ENCODE measurements at regions not wholly inside any gene's neighbourhood (a gene's known extent, or its start where the extent isn't known, plus 50 kb on each side); places are given as distances from the start of the nearest gene placed in this dataset.

GRCh38 chr9:28031521-28032267 is 458.4 kb upstream of the C9orf72 start:
- no peak for DNase-seq

DNA sequence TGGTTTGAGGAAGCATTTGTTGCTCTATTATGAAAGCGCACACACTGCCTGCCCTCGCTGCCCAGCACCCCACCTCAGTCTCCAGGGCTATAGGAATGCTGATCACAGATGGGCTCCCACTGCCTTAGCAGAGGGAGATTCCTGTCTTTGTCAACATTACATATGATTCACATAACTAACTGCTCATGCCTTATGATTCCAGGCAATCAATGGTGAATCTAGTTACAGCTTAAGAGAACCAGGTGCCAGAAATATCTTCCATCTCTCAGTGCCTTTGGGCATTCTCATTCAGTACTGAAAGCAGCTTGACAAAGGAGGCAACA is 458.9 kb upstream of the C9orf72 start:
- DNase-seq = no peak

DNA sequence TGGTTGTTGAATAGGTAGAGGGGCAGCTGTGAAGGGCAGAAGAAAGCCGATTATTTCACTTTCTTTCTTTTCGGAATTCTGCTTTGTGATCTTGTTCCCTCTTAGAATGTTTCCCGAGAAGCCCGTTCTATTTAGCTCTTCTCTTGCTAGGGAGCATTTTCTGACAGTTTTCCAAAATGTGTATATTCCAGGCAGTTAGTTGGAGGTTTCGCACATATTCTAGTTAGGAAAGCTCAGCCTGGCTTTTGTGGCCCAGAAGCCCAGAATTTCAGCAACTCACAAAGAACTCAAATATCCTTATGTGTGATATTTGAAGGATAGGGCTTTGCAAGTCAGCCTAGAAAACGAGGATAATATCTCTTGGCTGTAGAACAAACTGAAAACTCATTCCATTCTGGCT is 461.0 kb upstream of the C9orf72 start:
- DNase-seq = no peak

GRCh38 chr9:28037968-28038367 is 464.7 kb upstream of the C9orf72 start:
- no peak for DNase-seq

DNA sequence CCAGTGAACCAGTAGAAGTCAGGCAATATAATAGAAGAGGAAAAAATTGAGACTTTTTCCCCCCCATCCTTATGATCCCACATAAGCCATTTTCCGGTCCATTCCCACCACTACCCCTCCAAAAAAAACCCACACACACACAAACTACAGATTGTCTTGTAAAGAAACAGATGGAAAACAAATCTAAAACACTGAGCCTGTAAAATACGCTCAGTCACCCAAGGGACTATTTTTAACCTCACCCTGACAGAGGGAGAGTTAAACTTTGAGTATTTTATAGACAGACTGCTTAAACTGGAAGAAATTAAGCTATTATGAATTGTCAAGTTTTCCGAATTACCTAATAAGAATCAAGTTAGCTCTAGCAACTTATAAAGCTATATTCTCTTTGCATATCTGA is 471.8 kb upstream of the C9orf72 start:
- no peak for DNase-seq

GRCh38 chr9:28050046-28050445 is 476.8 kb upstream of the C9orf72 start:
- peak in 3 of 4 experiments; percentile 2 to 52 (median 39) for DNase-seq

DNA sequence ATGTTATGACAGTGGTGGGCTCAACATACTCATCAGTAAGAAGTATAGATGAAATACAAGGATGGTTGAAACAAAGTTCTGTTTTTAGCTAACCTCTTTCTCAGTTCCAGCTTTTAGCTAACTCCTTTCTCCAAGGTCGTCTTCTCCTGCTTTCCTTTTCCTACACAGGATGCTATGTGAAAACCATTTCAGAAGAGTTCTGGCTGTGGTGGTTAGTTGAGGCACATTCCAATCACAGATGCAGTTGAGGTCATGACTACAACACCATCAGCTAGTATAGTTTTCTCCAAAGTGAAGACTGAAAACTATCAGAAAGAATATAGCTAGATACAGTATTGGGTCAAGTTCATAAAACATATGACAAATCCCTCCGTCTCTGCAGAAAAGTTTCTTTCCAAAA is 477.7 kb upstream of the C9orf72 start:
- no peak for DNase-seq

DNA sequence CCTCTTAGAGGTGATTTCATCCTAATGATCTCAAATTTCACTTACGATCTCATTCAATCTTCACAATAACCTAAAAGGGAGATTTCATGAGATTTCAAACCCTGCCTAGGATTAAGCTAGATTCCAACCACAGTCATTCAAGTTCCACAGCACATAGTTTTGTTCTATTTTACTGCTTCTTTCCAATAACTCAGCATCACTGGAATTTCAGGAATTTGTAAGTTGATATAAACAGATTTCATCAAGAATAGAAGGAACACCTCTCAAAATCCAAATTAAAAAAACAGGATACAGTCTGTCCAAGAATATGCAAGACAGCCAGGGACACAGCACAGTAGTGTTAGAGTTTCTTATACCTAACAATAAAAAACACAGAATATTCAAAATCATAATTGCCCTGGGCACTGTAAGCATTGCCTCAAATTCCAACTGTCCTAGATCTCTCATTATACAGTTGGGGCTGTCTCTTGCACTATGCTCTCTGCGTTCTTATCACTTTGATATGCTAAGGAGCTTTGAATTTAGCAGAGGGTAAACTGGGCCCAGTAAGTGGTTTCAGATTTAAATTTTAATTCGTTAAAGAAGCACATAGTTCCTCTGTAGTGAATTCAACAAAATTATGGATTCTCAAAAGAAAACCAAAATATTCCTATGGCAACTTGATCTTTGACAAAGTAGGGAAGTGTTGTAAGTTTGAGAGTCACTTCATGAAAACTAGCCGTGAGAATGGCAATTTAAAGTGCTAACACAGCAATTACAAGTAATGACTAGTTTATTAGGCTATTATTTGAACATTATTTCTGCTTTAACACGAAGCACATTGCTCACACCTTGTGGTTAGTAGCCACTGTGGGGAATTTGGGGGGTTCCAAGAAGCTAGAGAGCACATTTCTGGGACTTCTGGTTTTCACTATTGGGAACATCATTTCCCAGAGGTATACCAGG is 478.6 kb upstream of the C9orf72 start:
- no peak for DNase-seq

DNA sequence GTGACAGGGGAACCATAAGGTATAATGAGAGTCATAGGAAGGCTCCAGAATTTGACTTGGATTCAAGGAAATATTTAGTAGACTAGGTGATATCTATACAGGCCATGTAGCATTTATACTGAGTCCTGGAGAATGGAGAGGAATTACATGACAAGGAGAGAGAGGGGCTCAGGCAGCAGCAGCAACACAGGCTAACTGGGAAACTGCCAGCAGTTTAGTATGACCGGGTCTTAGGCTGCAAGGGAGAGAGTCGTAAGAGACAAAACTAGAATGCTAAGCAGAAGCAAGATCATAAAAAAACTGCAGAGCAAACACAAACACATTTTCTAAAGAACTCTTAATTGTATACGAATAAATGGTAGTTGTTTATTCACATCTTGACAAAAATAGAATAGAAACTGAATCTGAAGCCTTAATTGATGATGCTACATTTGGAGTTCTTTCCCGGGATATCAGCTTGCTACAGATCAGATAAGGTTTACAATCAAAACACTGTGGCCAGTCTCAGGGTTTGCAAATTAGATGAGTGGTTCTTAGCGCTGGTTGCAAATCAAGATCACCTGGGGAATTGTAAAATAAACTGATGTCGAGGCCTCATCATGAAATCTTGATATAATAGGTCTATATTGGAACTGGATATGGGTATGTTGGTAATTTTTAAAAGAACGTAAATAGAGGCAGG is 480.0 kb upstream of the C9orf72 start:
- DNase-seq = no peak

DNA sequence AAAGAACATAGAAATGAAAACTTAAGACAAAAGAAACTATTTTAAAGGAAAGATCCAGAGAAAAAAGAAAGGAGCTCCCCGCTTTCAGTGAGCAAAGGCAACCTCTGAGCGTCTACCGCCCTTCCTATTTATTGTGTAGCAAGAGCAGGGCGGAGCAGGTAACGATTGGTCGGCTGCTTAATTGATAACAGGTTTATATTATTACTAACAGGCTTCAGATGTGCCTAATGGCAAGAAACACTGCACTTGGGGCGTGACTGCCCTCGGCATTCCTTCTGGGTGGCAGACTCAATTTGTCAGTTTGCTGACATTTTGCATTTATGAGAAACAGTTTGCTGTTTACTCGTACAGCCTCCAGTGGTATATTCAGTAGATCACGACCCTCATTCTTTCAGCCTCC is 482.7 kb upstream of the C9orf72 start:
- no peak for DNase-seq

GRCh38 chr9:28056466-28056865 is 483.2 kb upstream of the C9orf72 start:
- no peak for DNase-seq

DNA sequence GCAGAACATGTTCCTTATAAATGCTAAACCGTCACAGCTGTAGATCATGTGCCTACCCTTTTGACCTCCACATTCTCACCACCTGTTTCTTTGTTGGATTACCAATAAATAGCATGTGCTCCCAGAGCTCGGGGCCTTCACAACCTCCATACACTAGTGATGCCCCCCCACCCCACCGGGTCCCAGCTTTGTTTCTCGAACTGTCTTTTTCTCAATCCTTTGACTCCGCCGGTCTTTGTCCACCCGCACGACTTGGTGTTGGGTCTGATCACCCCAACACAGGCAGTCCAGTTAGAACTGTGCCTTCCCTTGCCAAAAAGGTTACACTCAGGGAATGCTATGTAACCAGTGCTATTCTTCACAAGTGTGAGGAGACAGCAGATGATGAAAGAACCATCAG is 485.9 kb upstream of the C9orf72 start:
- DNase-seq = no peak

DNA sequence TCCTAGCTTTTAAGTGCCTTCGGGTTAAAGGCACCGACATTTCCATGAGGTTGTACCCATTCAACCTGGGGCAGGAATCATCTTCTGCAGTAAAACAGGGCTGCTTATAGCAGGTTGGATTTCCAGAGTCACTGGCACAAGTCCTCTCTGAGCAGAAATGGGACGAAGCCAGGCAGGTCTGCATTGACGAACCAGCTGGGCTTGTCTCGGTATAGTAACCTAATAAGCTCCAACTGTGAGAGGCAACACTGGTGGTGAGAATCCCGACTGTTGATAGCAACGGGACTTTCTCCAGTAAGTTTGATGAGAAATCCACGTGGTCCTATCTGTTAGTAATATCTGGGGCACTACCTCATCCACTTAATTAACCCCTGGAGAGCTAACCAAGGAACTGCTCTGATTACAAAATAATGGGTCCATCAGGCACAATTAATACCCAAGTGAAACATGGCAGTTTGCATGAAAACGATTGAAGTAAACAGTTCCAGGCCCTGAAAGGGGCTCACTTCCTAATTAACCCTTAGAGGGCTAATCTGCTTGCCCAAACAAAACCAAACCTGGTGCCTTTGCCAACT is 491.0 kb upstream of the C9orf72 start:
- no peak for DNase-seq

DNA sequence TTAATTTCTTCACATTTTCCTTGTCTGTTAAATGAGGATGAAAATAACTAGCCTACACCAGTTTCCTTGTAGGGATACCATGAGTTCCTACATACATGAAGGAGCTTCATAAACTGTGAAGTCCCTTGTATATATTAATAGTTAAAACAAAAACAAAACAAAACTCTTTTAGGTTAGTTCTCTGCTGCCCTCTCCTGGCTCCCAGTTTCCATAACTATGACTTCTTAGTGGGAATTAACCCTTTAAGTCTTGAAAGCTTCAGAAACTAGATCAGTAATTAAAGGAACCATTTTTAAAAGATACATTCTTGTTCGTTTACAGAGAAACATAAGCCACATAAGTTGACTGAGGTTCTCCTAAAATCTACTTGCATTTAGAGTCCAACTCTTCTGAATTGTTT is 500.0 kb upstream of the C9orf72 start:
- peak; percentile 69 to 76 (median 74) for DNase-seq

GRCh38 chr9:28079677-28080076 is 506.4 kb upstream of the C9orf72 start:
- DNase-seq = no peak

DNA sequence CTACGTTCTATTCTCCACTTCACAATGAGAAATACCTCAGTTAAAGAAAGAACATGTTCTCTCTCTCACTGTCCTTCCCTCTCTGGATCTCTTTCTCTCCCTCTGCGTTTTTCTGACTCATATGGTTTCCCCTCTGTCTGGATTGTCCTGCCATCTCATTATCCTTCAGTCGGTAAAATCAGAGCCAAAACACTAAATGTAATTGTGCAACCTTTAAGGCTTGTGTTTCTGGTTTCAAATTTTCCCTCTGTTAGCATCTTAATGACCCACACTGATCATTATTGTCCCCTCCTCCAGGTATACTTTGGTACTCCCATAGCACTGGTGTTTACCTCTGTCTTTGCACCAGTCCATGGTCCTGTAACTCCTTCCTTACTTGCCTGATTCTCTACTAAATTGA is 509.4 kb upstream of the C9orf72 start:
- no peak for DNase-seq

DNA sequence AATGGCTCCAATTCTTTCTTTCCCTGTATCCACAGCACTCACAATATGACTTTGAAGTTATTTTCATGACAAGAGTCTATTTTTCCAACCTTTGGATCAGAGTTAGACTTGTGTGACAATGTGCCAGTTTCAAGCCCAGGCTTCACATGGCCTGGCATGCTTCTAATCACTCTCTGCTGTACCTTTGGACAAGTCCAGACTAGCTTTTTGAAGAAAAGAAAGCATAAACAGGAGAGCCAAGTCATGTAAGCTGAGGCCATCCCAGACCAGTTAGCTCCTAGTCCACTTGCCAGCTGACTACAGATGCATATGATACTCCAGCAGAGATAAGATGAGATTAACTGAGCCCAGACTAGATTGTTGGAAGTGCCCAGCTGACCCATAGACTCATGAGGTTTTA is 513.6 kb upstream of the C9orf72 start:
- DNase-seq = no peak

DNA sequence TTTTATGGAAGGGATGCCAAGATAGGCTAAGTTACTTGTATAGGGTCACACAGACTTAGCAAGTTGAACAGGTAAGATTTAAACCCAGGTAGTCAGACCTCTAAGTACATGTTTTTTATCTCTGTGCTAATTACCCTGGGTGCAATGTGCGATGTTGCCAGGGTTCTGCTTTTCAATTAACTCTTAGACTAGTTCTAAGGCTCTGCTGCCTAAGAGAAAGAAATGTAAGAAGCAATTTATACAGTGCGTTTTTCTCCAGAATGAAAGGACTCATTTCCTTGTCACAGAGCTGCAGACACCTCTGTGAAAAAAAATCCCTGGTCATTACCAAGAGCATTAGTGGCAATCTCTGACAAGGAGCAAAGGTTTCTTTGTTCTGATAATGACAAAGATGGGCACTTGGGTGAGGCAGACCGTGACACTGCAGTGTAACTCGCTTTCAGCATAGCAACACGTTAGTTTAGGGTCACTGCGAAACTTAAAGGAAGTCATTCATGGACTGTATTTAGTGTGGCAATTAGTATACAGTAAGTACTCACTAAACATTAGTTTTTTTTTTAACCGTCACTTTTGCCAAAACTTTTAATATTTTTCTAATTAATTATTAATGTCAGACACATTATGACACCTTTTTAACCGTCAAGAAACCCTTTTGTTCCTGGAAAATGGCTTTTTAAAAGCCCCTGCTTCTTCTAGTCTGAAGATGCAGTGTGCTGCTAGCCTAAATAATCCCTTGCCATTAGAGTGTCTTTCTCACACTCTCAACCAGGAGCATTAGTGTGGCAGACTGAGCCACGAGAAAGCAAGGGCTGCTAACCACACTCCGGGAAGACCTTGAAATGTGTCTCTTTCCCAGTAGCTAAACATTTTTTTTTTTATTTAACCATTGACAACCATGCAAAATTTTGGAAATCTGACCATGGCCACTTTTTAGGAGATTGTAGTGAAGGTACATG is 520.0 kb upstream of the C9orf72 start:
- DNase-seq = no peak

DNA sequence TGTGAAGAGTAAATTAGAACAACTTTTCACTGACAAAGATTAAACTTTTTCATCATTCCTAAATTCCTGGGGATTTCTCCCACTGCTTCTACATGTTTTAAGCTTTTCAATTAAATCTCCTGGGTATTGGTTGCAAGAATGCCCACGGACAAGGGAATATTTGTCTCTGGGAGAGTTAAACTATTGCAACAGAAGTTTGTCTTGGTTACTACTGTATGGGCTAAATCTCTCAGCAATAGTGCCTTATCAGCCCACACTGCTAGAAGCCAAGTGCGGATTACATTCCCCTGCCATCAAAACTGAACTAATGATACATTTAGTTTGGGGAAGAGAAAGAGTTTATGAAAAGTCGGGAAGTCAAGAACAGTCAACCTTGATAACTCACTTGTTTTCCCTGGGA is 528.2 kb upstream of the C9orf72 start:
- no peak for DNase-seq

DNA sequence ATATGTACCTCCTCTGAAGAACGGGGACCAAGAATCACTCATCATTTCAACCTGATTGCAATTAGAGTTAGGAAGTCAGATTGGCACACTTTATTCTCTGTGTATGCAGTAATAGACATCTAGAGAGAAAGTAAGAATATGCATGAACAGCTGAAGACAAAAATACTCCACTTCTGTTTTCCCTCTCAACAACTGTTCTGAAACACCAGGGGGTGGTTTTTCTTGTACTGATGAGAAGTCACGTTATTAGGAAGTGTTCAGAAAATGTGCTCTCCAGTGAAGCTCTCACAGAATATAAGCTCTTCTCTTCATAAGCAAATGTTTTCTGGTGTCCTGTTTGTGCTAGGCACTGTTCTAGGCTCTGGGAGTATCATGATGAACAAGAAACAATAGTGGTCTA is 531.7 kb upstream of the C9orf72 start:
- DNase-seq = no peak

- DNase-seq = no peak
Observed at GRCh38 chr9:28120184-28120583, 546.9 kb upstream of the C9orf72 start.

GRCh38 chr9:28120626-28121025 is 547.3 kb upstream of the C9orf72 start:
- no peak for DNase-seq

Measured in suppressor macrophage (primary cell).